HG03060 (cell line): ENCODE measurements at regions not wholly inside any gene's neighbourhood (a gene's known extent, or its start where the extent isn't known, plus 50 kb on each side); places are given as distances from the start of the nearest gene placed in this dataset.

Source experiments
- ATAC-seq: cut with Tn5 transposase; IDR thresholded peaks from one replicate; pipeline ENCODE4 v1.9.1; 2021; ENCODE audit warnings: low read depth, moderate number of reproducible peaks; ENCODE audit not compliant: unreplicated experiment

GRCh38 chr3:148643389-148643840 lies 54.3 kb upstream of the AGTR1 start:
- no peak for ATAC-seq

GRCh38 chr3:148646126-148646665 lies 51.5 kb upstream of the AGTR1 start:
- ATAC-seq: no peak
